GM12878 (cell line): ENCODE measurements at regions not wholly inside any gene's neighbourhood (a gene's known extent, or its start where the extent isn't known, plus 50 kb on each side); places are given as distances from the start of the nearest gene placed in this dataset.
"Not testable (repeated sequence)": the region's sequence is repeated elsewhere in the genome, so short reads cannot be mapped to it uniquely, and the experiment has no call there.

Experiments
- ATAC-seq: fragments of 200-7000 bp; cut with Tn5 transposase; 3 replicates; pipeline ENCODE4 v1.9.1; 2020; ENCODE audit warnings: mild to moderate bottlenecking, moderate library complexity
- BruUV-seq: library from RNA; stranded (reverse); fragments of 400-500 nt; replicated peaks from 2 replicates; lab custom pipeline; 2021; lab: Mats Ljungman, UMichigan
- CTCF ChIA-PET: fragments of 300-600 bp; sonication (Branson Sonifier 250); formaldehyde crosslinking; extraction: SDS; loops from one replicate; lab custom pipeline; 2021; ENCODE audit warnings: inconsistent platforms; lab: Yijun Ruan, JAX
- POLR2A ChIA-PET: fragments of 350-600 bp; formaldehyde crosslinking; extraction: SDS; loops from one replicate; lab custom pipeline; 2021; ENCODE audit warnings: inconsistent platforms; lab: Charles Lee
- RAD21 ChIA-PET: fragments of 300-600 bp; sonication (Branson Sonifier 250); formaldehyde crosslinking; loops from one replicate; lab custom pipeline; 2023; ENCODE audit warnings: antibody characterized with exemption; ENCODE audit not compliant: unreplicated experiment; lab: Charles Lee
- SMC1A ChIA-PET: fragments of 300-600 bp; sonication (Branson Sonifier 250); formaldehyde crosslinking; loops from one replicate; lab custom pipeline; 2023; ENCODE audit not compliant: unreplicated experiment, uncharacterized antibody; lab: Charles Lee
- DNase-seq: peaks from one replicate; pipeline ENCODE4 v3.0.0-alpha.2; 2011; ENCODE audit warnings: low read depth, low spot score
- FAIRE-seq: peaks from 3 replicates; lab custom pipeline; 2011; peaks lifted over from hg19 to GRCh38; lab: Jason Lieb, UNC
- H2AFZ ChIP-seq: 2 replicates; pipeline ENCODE4 v1.6.0; 2011; ENCODE audit warnings: low read depth, low read length, control low read depth; ENCODE audit not compliant: control insufficient read depth
- H3K27ac ChIP-seq: 2 replicates; pipeline ENCODE4 v1.5.1; 2011; ENCODE audit warnings: control low read depth; ENCODE audit not compliant: control insufficient read depth, insufficient read depth
- H3K27me3 ChIP-seq, 2 experiments: replicated peaks in 1 of 2; 2 replicates each; pipeline versions ENCODE4 v1.6.0 to v1.6.1; 2011; ENCODE audit warnings: low read length in 1 of 2; ENCODE audit not compliant: control insufficient read depth in 2 of 2, insufficient read depth in 2 of 2
- H3K36me3 ChIP-seq, 2 experiments: 2 replicates each; pipeline ENCODE4 v1.5.1; 2011; ENCODE audit warnings: low read length in 1 of 2; ENCODE audit not compliant: control insufficient read depth in 2 of 2, insufficient read depth in 2 of 2
- H3K4me1 ChIP-seq: 2 replicates; pipeline ENCODE4 v1.6.1; 2011; ENCODE audit warnings: mild to moderate bottlenecking, low read length, moderate library complexity, mixed read lengths; ENCODE audit not compliant: control insufficient read depth, insufficient read depth
- H3K4me2 ChIP-seq: 2 replicates; pipeline ENCODE4 v1.6.0; 2011; ENCODE audit warnings: control low read depth; ENCODE audit not compliant: control insufficient read depth, insufficient read depth
- H3K4me3 ChIP-seq: fragments of 200-600 bp; sonication (generic); 2 replicates; pipeline ENCODE4 v1.5.1; 2016
- H3K79me2 ChIP-seq: 2 replicates; pipeline ENCODE4 v1.6.0; 2011; ENCODE audit warnings: low read length; ENCODE audit not compliant: control insufficient read depth, insufficient read depth
- H3K9ac ChIP-seq: 2 replicates; pipeline ENCODE4 v1.8.0; 2011; ENCODE audit warnings: low read length, control low read depth, mixed read lengths; ENCODE audit not compliant: control insufficient read depth, insufficient read depth
- H3K9me3 ChIP-seq: replicated peaks from 3 replicates; pipeline ENCODE4 v1.5.1; 2011; ENCODE audit warnings: mild to moderate bottlenecking, low read length; ENCODE audit not compliant: control insufficient read depth, insufficient read depth
- H4K20me1 ChIP-seq: 2 replicates; pipeline ENCODE4 v1.6.0; 2011; ENCODE audit not compliant: control insufficient read depth, insufficient read depth
- NR2C1 ChIP-seq: fragments of 450-650 bp; IDR thresholded peaks from 2 replicates; pipeline ENCODE4 v1.6.1; 2017; ENCODE audit warnings: antibody characterized with exemption, mild to moderate bottlenecking, moderate library complexity
- USF1 ChIP-seq: IDR thresholded peaks from 2 replicates; pipeline ENCODE4 v1.6.1; 2011; ENCODE audit warnings: borderline replicate concordance, low read depth, mild to moderate bottlenecking, moderate library complexity, mixed read lengths, low read length; ENCODE audit not compliant: insufficient read depth; ENCODE audit errors: extremely low read length
- WGBS: methylation state at CpG from one replicate; pipeline ENCODE4 v1.1.6; 2016; ENCODE audit warnings: low lambda C conversion rate; ENCODE audit not compliant: insufficient replicate concordance, insufficient coverage; ENCODE audit errors: missing lambda C conversion rate; 5-methylcytosine and 5-hydroxymethylcytosine counted together
- in situ Hi-C: fragments of 300-500 bp; cut with MboI; formaldehyde crosslinking; loops from 9 replicates; pipeline ENCODE4 v1.14.3; 2018; ENCODE audit warnings: mixed read lengths
- intact Hi-C: fragments of 100-400 bp; cut with micrococcal nuclease; formaldehyde crosslinking; loops from one replicate; pipeline ENCODE4 v1.14.2; 2022; ENCODE audit not compliant: unreplicated experiment

GRCh38 chr17:14427900-14428647 is 127.2 kb downstream of the HS3ST3B1 start:
- no TSS peak for BruUV-seq
- ChIA-PET POLR2A (no interaction called here), SMC1A (interaction anchor here (0.7 kb wide), 1 partner anchor 158 kb away, joined by 3 read pairs; no protein-coding TSS in a partner anchor), CTCF (no interaction called here)
- no peak overlapping the region for H3K4me2 ChIP-seq
- H3K36me3 ChIP-seq, result no peaks in the 10 kb centered on the region
- no peaks in the 10 kb centered on the region; the same call in 1 of the 2 replicates for H3K4me1 ChIP-seq
- no peaks in the 10 kb centered on the region for H3K79me2 ChIP-seq
- FAIRE-seq (no peak), ATAC-seq (no peak), DNase-seq (peak; percentile 3)
- no peaks in the 10 kb centered on the region for H4K20me1 ChIP-seq
- in situ Hi-C loops, result no loop called here
- no peaks in the 10 kb centered on the region for H3K27me3 ChIP-seq
- WGBS, result 11% methylated on average over 13 of the region's 14 CpGs
- no peak overlapping the region for H3K4me3 ChIP-seq
- H2AFZ ChIP-seq, result no peak overlapping the region
- TF ChIP-seq NR2C1 (no peak), USF1 (peak; percentile 21)
- TF ChIP-seq, all 136 proteins: peak for 1
- intact Hi-C loops, result loop anchor here (10.0 kb wide), 1 partner anchor 713 kb away; no protein-coding TSS in a partner anchor
- Histone ChIP-seq H3K9ac (no peak overlapping the region), H3K9me3 (no peaks in the 10 kb centered on the region; the same call in 2 of the 3 replicates), H3K27ac (peak overlapping the region; percentile 19; the same call in 1 of the 2 replicates)
- RAD21 ChIA-PET, result no interaction called here

GRCh38 chr17:14423156-14423555 is 122.3 kb downstream of the HS3ST3B1 start:
- WGBS, result 17% methylated on average over 8 of the region's 8 CpGs
- H3K9ac ChIP-seq, in situ Hi-C loops, H3K27ac ChIP-seq, H3K4me2 ChIP-seq, H3K9me3 ChIP-seq, BruUV-seq, H4K20me1 ChIP-seq, SMC1A ChIA-PET, H3K4me1 ChIP-seq, H3K79me2 ChIP-seq, H3K36me3 ChIP-seq, H3K27me3 ChIP-seq, H3K4me3 ChIP-seq, H2AFZ ChIP-seq, ATAC-seq, FAIRE-seq, CTCF ChIA-PET, DNase-seq, POLR2A ChIA-PET, RAD21 ChIA-PET: not testable (repeated sequence)
- intact Hi-C loops, result loop anchor here (10.0 kb wide), 1 partner anchor 708 kb away; no protein-coding TSS in a partner anchor
